ENCODE measurements at regions not wholly inside any gene's neighbourhood (a gene's known extent, or its start where the extent isn't known, plus 50 kb on each side); places are given as distances from the start of the nearest gene placed in this dataset.

- ATAC-seq (no peak), DNase-seq (ENCODE audit: low spot score) (no peak)
- no peaks in the 10 kb centered on the region; the same call in 1 of the 2 replicates for H3K4me1 Mint-ChIP-seq
- CTCF ChIA-PET: interaction anchor here (0.7 kb wide), 1 partner anchor 163 kb away, joined by 3 read pairs; no protein-coding TSS in a partner anchor
- H3K36me3 Mint-ChIP-seq: no peaks in the 10 kb centered on the region
- no peak overlapping the region for H3K4me3 Mint-ChIP-seq
- no peak overlapping the region for H3K27ac Mint-ChIP-seq
- POLR2A ChIA-PET: no interaction called here
- H3K27me3 Mint-ChIP-seq (ENCODE audit: low read depth): no peaks in the 10 kb centered on the region
- H3K9me3 Mint-ChIP-seq: peaks cover 1% of the 10 kb centered on the region
- TF ChIP-seq CTCF (IDR thresholded peaks at IDR 0.05) (no peak), ZNF416 (CRISPR knock-in tag; IDR thresholded peaks at IDR 0.05) (no peak), E2F1 (CRISPR knock-in tag; IDR thresholded peaks at IDR 0.05) (no peak), SMAD3 (CRISPR knock-in tag; IDR thresholded peaks at IDR 0.05; ENCODE audit: borderline replicate concordance) (no peak), IRF1 (CRISPR knock-in tag; IDR thresholded peaks at IDR 0.05) (no peak), FOXJ3 (CRISPR knock-in tag; IDR thresholded peaks at IDR 0.05; ENCODE audit: borderline replicate concordance) (no peak), ATF6 (CRISPR knock-in tag; IDR thresholded peaks at IDR 0.05) (no peak)
These were observed 61.8 kb upstream of the GRHL3 start for GRCh38 chr1:24257373-24257772.

GRCh38 chr1:24256687-24257086 lies 62.5 kb upstream of the GRHL3 start:
- ATAC-seq (no peak), DNase-seq (ENCODE audit: low spot score) (no peak)
- Mint-ChIP-seq H3K4me1 (no peaks in the 10 kb centered on the region; the same call in 1 of the 2 replicates), H3K36me3 (no peaks in the 10 kb centered on the region), H3K27me3 (ENCODE audit: low read depth) (no peaks in the 10 kb centered on the region), H3K9me3 (peaks cover 1% of the 10 kb centered on the region; the same call in 1 of the 2 replicates), H3K4me3 (no peak overlapping the region), H3K27ac (no peak overlapping the region)
- ChIA-PET POLR2A (no interaction called here), CTCF (interaction anchor here (0.7 kb wide), 1 partner anchor 162 kb away, joined by 3 read pairs; no protein-coding TSS in a partner anchor)
- TF ChIP-seq MYBL2 (CRISPR knock-in tag; IDR thresholded peaks at IDR 0.05): no peak
- TF ChIP-seq E2F5 (CRISPR knock-in tag; IDR thresholded peaks at IDR 0.05): no peak
- no peak for TF ChIP-seq SOX15 (CRISPR knock-in tag; IDR thresholded peaks at IDR 0.05)
- TF ChIP-seq CTCF (IDR thresholded peaks at IDR 0.05): no peak
- TF ChIP-seq ESRRA (CRISPR knock-in tag; IDR thresholded peaks at IDR 0.05; ENCODE audit: borderline replicate concordance): no peak
- no peak for TF ChIP-seq ATF2 (CRISPR knock-in tag; IDR thresholded peaks at IDR 0.05; ENCODE audit: borderline replicate concordance, low read depth)
- TF ChIP-seq IRF1 (CRISPR knock-in tag; IDR thresholded peaks at IDR 0.05): no peak
- TF ChIP-seq GABPB1 (CRISPR knock-in tag; IDR thresholded peaks at IDR 0.05): no peak
- no peak for TF ChIP-seq ZNF512 (CRISPR knock-in tag; IDR thresholded peaks at IDR 0.05; ENCODE audit: borderline replicate concordance)
- no peak for TF ChIP-seq OVOL2 (CRISPR knock-in tag; IDR thresholded peaks at IDR 0.05; ENCODE audit: borderline replicate concordance)
- no peak for TF ChIP-seq ERG (CRISPR knock-in tag; IDR thresholded peaks at IDR 0.05)
- TF ChIP-seq TCF7 (CRISPR knock-in tag; IDR thresholded peaks at IDR 0.05; ENCODE audit: low read depth): no peak
- TF ChIP-seq KAT7 (CRISPR knock-in tag; IDR thresholded peaks at IDR 0.05; ENCODE audit: borderline replicate concordance): no peak
- TF ChIP-seq E2F1 (CRISPR knock-in tag; IDR thresholded peaks at IDR 0.05): no peak

Measured in WTC11 (cell line).